Fibroblast of peridontal ligament (primary cell): ENCODE measurements at regions not wholly inside any gene's neighbourhood (a gene's known extent, or its start where the extent isn't known, plus 50 kb on each side); places are given as distances from the start of the nearest gene placed in this dataset.
A peak's percentile ranks its signal among the peaks of the same experiment; 100 is the strongest.

Source experiments
- DNase-seq: peaks from one replicate; pipeline ENCODE4 v3.0.0-alpha.2; 2010; ENCODE audit errors: extremely low read depth

- no peak for DNase-seq
Observed at GRCh38 chr4:138320831-138321230, 78.7 kb upstream of the SLC7A11 start.

GRCh38 chr4:138320030-138320429, 77.9 kb upstream of the SLC7A11 start:
- no peak for DNase-seq

- no peak for DNase-seq
Observed at GRCh38 chr4:138317175-138317748, 75.1 kb upstream of the SLC7A11 start.

GRCh38 chr4:138312536-138312911, 70.4 kb upstream of the SLC7A11 start:
- DNase-seq = no peak

GRCh38 chr4:138311771-138312535, 69.8 kb upstream of the SLC7A11 start:
- peak; percentile 41 for DNase-seq

GRCh38 chr4:138310991-138311390, 68.8 kb upstream of the SLC7A11 start:
- DNase-seq = peak; percentile 80

GRCh38 chr4:138310498-138310897, 68.3 kb upstream of the SLC7A11 start:
- DNase-seq = peak; percentile 66

- DNase-seq = peak; percentile 59
Observed at GRCh38 chr4:138308356-138308755, 66.2 kb upstream of the SLC7A11 start.

- DNase-seq = no peak
Observed at GRCh38 chr4:138307319-138307718, 65.2 kb upstream of the SLC7A11 start.

- no peak for DNase-seq
Observed at GRCh38 chr4:138305050-138305449, 62.9 kb upstream of the SLC7A11 start.

GRCh38 chr4:138301536-138301935, 59.4 kb upstream of the SLC7A11 start:
- no peak for DNase-seq

GRCh38 chr4:138300616-138301015, 58.5 kb upstream of the SLC7A11 start:
- no peak for DNase-seq

- DNase-seq = no peak
Observed at GRCh38 chr4:138299881-138300280, 57.7 kb upstream of the SLC7A11 start.

GRCh38 chr4:138298866-138299265, 56.7 kb upstream of the SLC7A11 start:
- DNase-seq = no peak

- no peak for DNase-seq
Observed at GRCh38 chr4:138298431-138298830, 56.3 kb upstream of the SLC7A11 start.

GRCh38 chr4:138297743-138298405, 55.7 kb upstream of the SLC7A11 start:
- DNase-seq = no peak

- no peak for DNase-seq
Observed at GRCh38 chr4:138292321-138292720, 50.2 kb upstream of the SLC7A11 start.
